ENCODE measurements at regions not wholly inside any gene's neighbourhood (a gene's known extent, or its start where the extent isn't known, plus 50 kb on each side); places are given as distances from the start of the nearest gene placed in this dataset.

DNA sequence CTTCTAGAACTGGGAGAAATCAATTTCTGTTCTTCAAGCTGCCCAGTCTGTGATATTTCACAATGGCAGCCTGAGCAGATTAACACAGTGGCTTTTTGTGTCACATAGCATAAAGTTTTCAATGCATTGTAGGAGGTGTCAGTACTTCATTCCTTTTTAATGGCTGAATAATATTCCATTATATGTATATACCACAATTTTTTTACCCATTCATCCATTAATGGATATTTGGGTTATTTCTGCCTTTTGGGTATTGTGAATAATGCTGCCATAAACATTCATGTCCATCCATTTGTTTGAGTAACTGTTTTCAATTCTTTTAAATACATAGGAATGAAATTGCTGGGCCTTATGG lies 191.5 kb downstream of the SETD4 start:
- TF ChIP-seq REST (tag by site-specific recombination; IDR thresholded peaks at IDR 0.05) = no peak
- TF ChIP-seq CTCF (tag by site-specific recombination; IDR thresholded peaks at IDR 0.05) = no peak
- no peak for TF ChIP-seq ZNF18 (tag by site-specific recombination; IDR thresholded peaks at IDR 0.05)
- TF ChIP-seq ZNF707 (tag by site-specific recombination; IDR thresholded peaks at IDR 0.05) = no peak
- no peak for TF ChIP-seq SP2 (tag by site-specific recombination; IDR thresholded peaks at IDR 0.05)
- no peak for TF ChIP-seq ZNF138 (tag by site-specific recombination; IDR thresholded peaks at IDR 0.05; ENCODE audit: borderline replicate concordance)
- no peak for TF ChIP-seq ZNF768 (tag by site-specific recombination; IDR thresholded peaks at IDR 0.05)
- no peak for TF ChIP-seq SP3 (tag by site-specific recombination; IDR thresholded peaks at IDR 0.05)
- TF ChIP-seq, protein P1, sequence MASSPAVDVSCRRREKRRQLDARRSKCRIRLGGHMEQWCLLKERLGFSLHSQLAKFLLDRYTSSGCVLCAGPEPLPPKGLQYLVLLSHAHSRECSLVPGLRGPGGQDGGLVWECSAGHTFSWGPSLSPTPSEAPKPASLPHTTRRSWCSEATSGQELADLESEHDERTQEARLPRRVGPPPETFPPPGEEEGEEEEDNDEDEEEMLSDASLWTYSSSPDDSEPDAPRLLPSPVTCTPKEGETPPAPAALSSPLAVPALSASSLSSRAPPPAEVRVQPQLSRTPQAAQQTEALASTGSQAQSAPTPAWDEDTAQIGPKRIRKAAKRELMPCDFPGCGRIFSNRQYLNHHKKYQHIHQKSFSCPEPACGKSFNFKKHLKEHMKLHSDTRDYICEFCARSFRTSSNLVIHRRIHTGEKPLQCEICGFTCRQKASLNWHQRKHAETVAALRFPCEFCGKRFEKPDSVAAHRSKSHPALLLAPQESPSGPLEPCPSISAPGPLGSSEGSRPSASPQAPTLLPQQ (tag by site-specific recombination; IDR thresholded peaks at IDR 0.05) = no peak
- no peak for TF ChIP-seq ZNF555 (tag by site-specific recombination; conservative IDR thresholded peaks at IDR 0.05)
- no peak for TF ChIP-seq YY1 (tag by site-specific recombination; IDR thresholded peaks at IDR 0.05)

Measured in HEK293 (cell line).